ENCODE measurements at regions not wholly inside any gene's neighbourhood (a gene's known extent, or its start where the extent isn't known, plus 50 kb on each side); places are given as distances from the start of the nearest gene placed in this dataset.

GRCh38 chr14:94889520-94890312 lies 119.8 kb upstream of the GSC start (continued):
- TF ChIP-seq ZNF462 (CRISPR knock-in tag; IDR thresholded peaks at IDR 0.05), result no peak
- no peak for TF ChIP-seq JUNB (IDR thresholded peaks at IDR 0.05; ENCODE audit: unreplicated experiment)
- TF ChIP-seq ZNF331 (CRISPR knock-in tag; IDR thresholded peaks at IDR 0.05; ENCODE audit: low read depth), result no peak
- no peak for TF ChIP-seq CREB1 (CRISPR knock-in tag; IDR thresholded peaks at IDR 0.05; ENCODE audit: low read depth)

- Histone ChIP-seq H3K27me3 (ENCODE audit: insufficient read depth) (no peaks in the 10 kb centered on the region), H3K79me2 (replicated peaks; ENCODE audit: insufficient read depth) (no peaks in the 10 kb centered on the region), H3K4me1 (ENCODE audit: insufficient read depth) (no peaks in the 10 kb centered on the region), H3K9me2 (ENCODE audit: insufficient read depth) (peaks cover 3% of the 10 kb centered on the region; the same call in 1 of the 2 replicates), H3K4me3 (no peak overlapping the region), H3F3A (replicated peaks; ENCODE audit: low read depth) (no peaks in the 10 kb centered on the region), H3K36me3 (ENCODE audit: insufficient read depth) (no peaks in the 10 kb centered on the region), H3K4me2 (no peak overlapping the region), H2AFZ (0 out of 2 replicates have a peak overlapping the region, but pooled peaks have one; percentile 7), H3K27ac (ENCODE audit: low read depth) (no peak overlapping the region), H4K20me1 (replicated peaks; ENCODE audit: insufficient read depth) (no peaks in the 10 kb centered on the region)
- DNase-seq (ENCODE audit: low spot score), result no peak
- Mint-ChIP-seq H3K27me3 (ENCODE audit: insufficient read depth, low read depth, poor library complexity) (peaks cover 4% of the 10 kb centered on the region), H3K4me3 (no peak overlapping the region), H3K27ac (peak overlapping the region; percentile 33; the same call in 1 of the 2 replicates), H3K9me3 (no peaks in the 10 kb centered on the region), H3K36me3 (ENCODE audit: low read depth) (no peaks in the 10 kb centered on the region), H3K4me1 (no peaks in the 10 kb centered on the region)
- ATAC-seq, result no peak
- TF ChIP-seq JUNB (IDR thresholded peaks at IDR 0.05; ENCODE audit: unreplicated experiment) (no peak), EZH2phosphoT487 (IDR thresholded peaks at IDR 0.05; ENCODE audit: unreplicated experiment) (no peak), STAT1 (IDR thresholded peaks at IDR 0.05; ENCODE audit: unreplicated experiment) (no peak), POLR2AphosphoS5 (IDR thresholded peaks at IDR 0.05; ENCODE audit: low read depth) (no peak), ETS1 (IDR thresholded peaks at IDR 0.05) (no peak), EZH2 (IDR thresholded peaks at IDR 0.05; ENCODE audit: low read depth, unreplicated experiment) (no peak), CREB1 (CRISPR knock-in tag; IDR thresholded peaks at IDR 0.05; ENCODE audit: low read depth) (no peak), NANOG (IDR thresholded peaks at IDR 0.05; ENCODE audit: borderline replicate concordance) (no peak), REST (IDR thresholded peaks at IDR 0.05; ENCODE audit: unreplicated experiment) (no peak), ZNF114 (CRISPR knock-in tag; IDR thresholded peaks at IDR 0.05) (no peak)
Observed at GRCh38 chr14:94888121-94888520, 118.2 kb upstream of the GSC start.
